OCI-LY3 (cell line): ENCODE measurements at regions not wholly inside any gene's neighbourhood (a gene's known extent, or its start where the extent isn't known, plus 50 kb on each side); places are given as distances from the start of the nearest gene placed in this dataset.

ENCODE experiments used
- H2AFZ ChIP-seq: fragments of 200-600, 300-600 bp; shearing (Covaris generic); 2 replicates; pipeline ENCODE4 v1.6.0; 2014; ENCODE audit warnings: antibody characterized with exemption, low read depth, low read length
- H3K27ac ChIP-seq: fragments of 200-600, 300-600 bp; sonication (generic); 2 replicates; pipeline ENCODE4 v1.5.1; 2014; ENCODE audit warnings: mild to moderate bottlenecking, low read length, moderate library complexity, mixed read lengths
- H3K27me3 ChIP-seq: fragments of 200-600, 300-600 bp; sonication (generic); 2 replicates; pipeline ENCODE4 v1.6.1; 2014; ENCODE audit warnings: low read depth, low read length, mixed read lengths
- H3K36me3 ChIP-seq: fragments of 200-600, 300-600 bp; sonication (generic); replicated peaks from 2 replicates; pipeline ENCODE3; 2014; ENCODE audit warnings: low read depth, low read length, mixed read lengths
- H3K4me1 ChIP-seq: fragments of 300-600, 200-600 bp; sonication (generic); 2 replicates; pipeline ENCODE4 v1.6.1; 2014; ENCODE audit warnings: low read length, mixed read lengths
- H3K4me2 ChIP-seq: fragments of 200-600, 300-600 bp; sonication (generic); 2 replicates; pipeline ENCODE4 v1.6.1; 2014; ENCODE audit warnings: low read length, mixed read lengths
- H3K4me3 ChIP-seq: fragments of 300-600, 200-600 bp; sonication (generic); 2 replicates; pipeline ENCODE4 v1.5.1; 2014; ENCODE audit warnings: antibody characterized with exemption, mild to moderate bottlenecking, low read length, moderate library complexity
- H3K79me2 ChIP-seq: fragments of 300-600, 200-600 bp; shearing (Covaris generic); 2 replicates; pipeline ENCODE4 v1.6.1; 2014; ENCODE audit warnings: mild to moderate bottlenecking, low read length, mixed read lengths
- H3K9ac ChIP-seq: fragments of 300-600, 200-600 bp; shearing (Covaris generic); 2 replicates; pipeline ENCODE4 v1.6.0; 2014; ENCODE audit warnings: mild to moderate bottlenecking, low read length, moderate library complexity
- H3K9me3 ChIP-seq: fragments of 200-600, 300-600 bp; shearing (Covaris generic); 2 replicates; pipeline ENCODE4 v1.6.1; 2014; ENCODE audit warnings: low read length, mixed read lengths; ENCODE audit not compliant: insufficient read depth
- H4K20me1 ChIP-seq: fragments of 200-600, 300-600 bp; sonication (generic); 2 replicates; pipeline ENCODE4 v1.6.1; 2016; ENCODE audit warnings: low read length, mixed read lengths; ENCODE audit not compliant: insufficient read depth
- EZH2phosphoT487 ChIP-seq: fragments of 200-600 bp; shearing (Covaris generic); IDR thresholded peaks from 2 replicates; pipeline ENCODE4 v1.6.1; 2018; ENCODE audit warnings: antibody characterized with exemption, mixed run types, low read depth
- TF ChIP-seq, protein P1 (sequence below): fragments of 200-600, 300-600 bp; sonication (generic); IDR thresholded peaks from 2 replicates; pipeline ENCODE4 v1.5.1; 2014; ENCODE audit warnings: antibody characterized with exemption, low read length, low read depth

DNA sequence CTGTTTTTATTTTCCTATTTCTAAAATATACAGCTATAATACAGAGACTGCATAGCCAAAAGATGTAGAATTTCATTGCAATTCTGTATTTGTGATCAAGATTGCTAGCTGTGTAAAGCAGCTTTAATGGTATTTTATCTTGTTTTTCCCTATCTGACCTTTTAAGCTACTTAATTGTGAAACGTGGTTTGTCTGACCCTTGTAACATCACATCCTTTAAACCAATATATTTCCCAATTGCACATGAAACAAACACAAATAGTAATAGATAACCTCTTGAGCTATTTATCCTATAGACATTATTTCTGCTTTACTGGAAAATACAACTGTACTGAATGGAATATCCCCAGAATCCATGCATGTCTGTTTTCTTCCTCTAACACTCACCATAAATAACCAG is 112.2 kb upstream of the PLPPR4 start:
- no peak overlapping the region for H2AFZ ChIP-seq
- no peaks in the 10 kb centered on the region for H3K9me3 ChIP-seq
- H3K27ac ChIP-seq = no peak overlapping the region
- no peaks in the 10 kb centered on the region for H3K36me3 ChIP-seq
- no peak overlapping the region for H3K4me3 ChIP-seq
- H4K20me1 ChIP-seq = no peaks in the 10 kb centered on the region
- H3K79me2 ChIP-seq = no peaks in the 10 kb centered on the region
- TF ChIP-seq EZH2phosphoT487 = no peak
- TF ChIP-seq, protein P1, sequence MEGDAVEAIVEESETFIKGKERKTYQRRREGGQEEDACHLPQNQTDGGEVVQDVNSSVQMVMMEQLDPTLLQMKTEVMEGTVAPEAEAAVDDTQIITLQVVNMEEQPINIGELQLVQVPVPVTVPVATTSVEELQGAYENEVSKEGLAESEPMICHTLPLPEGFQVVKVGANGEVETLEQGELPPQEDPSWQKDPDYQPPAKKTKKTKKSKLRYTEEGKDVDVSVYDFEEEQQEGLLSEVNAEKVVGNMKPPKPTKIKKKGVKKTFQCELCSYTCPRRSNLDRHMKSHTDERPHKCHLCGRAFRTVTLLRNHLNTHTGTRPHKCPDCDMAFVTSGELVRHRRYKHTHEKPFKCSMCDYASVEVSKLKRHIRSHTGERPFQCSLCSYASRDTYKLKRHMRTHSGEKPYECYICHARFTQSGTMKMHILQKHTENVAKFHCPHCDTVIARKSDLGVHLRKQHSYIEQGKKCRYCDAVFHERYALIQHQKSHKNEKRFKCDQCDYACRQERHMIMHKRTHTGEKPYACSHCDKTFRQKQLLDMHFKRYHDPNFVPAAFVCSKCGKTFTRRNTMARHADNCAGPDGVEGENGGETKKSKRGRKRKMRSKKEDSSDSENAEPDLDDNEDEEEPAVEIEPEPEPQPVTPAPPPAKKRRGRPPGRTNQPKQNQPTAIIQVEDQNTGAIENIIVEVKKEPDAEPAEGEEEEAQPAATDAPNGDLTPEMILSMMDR = no peak
- no peak overlapping the region for H3K4me2 ChIP-seq
- H3K9ac ChIP-seq = no peak overlapping the region
- no peaks in the 10 kb centered on the region for H3K27me3 ChIP-seq
- H3K4me1 ChIP-seq = no peaks in the 10 kb centered on the region

DNA sequence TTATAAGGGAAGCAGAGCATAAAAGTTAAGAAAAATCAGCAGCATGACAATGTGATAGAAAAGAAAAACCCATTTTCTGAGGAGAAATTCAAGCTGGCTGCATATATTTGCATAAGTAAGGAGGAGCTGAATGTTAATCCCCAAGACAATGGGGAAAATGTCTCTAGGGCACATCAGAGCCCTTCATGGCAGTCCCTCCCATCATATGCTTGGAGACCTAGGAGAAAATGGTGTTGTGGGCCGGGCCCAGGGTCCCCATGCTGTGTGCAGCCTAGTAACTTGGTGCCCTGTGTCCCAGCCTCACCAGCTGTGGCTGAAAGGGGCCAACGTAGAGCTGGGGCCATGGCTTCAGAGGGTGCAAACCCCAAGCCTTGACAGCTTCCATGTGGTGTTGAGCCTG is 100.6 kb upstream of the PLPPR4 start:
- Histone ChIP-seq H3K9me3 (no peaks in the 10 kb centered on the region), H3K9ac (no peak overlapping the region), H3K4me1 (no peaks in the 10 kb centered on the region), H3K27me3 (no peaks in the 10 kb centered on the region), H3K4me3 (no peak overlapping the region), H3K79me2 (no peaks in the 10 kb centered on the region), H3K27ac (no peak overlapping the region), H3K36me3 (no peaks in the 10 kb centered on the region), H3K4me2 (no peak overlapping the region), H2AFZ (no peak overlapping the region), H4K20me1 (no peaks in the 10 kb centered on the region)
- TF ChIP-seq EZH2phosphoT487 = no peak
- TF ChIP-seq, protein P1 = no peak

DNA sequence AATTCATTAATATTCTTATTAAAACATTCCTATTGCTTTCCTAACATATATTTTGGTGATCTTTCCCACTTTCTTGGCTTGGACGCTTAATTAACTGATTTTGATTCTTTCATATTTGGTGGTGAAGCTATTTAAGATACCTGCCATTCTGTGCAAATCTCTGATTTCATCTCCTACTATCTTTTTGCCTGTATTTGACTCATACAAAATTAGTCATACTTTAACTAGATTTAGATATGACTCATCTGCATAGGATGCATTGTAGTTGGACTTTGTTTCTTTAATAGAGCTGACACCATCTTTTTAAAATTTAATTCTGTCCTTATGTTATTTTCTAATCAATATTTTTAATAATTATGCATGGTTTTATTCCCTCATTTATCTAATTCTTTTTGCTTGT is 93.8 kb upstream of the PLPPR4 start:
- Histone ChIP-seq H3K9ac (no peak overlapping the region), H3K36me3 (no peaks in the 10 kb centered on the region), H3K4me3 (no peak overlapping the region), H3K4me2 (no peak overlapping the region), H3K9me3 (no peaks in the 10 kb centered on the region), H3K4me1 (no peaks in the 10 kb centered on the region), H3K27ac (no peak overlapping the region), H3K79me2 (no peaks in the 10 kb centered on the region), H4K20me1 (no peaks in the 10 kb centered on the region), H3K27me3 (no peaks in the 10 kb centered on the region), H2AFZ (no peak overlapping the region)
- no peak for TF ChIP-seq EZH2phosphoT487
- TF ChIP-seq, protein P1 = no peak

DNA sequence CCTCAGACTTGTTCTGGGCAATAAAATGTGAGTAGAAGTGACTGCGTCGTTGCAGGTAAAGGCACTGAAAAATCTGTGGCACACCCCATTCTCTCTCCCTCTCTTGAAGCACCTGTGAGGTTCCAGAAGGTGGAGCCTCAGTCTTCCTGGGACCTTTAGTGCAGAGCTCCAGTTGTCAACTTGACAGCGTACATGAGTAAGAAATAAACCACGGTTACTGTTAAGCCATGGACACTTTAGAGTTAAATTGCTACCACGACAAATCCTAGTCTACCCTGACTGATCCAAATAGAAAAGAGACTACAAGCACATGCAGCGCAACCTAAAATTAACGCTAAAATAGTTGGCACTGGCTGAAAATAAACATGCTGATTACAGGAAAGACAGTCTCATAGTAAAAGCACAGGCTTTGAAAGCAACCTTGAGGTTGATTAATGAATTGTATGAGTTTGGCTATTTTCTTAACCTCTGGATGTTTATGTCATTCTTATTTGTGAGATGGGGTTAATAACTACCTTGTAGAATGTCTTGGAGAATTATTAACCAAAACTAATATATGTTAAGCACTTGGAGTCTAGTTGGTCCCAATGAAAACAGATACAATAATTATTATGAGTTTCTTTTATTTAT is 93.0 kb upstream of the PLPPR4 start:
- no peak for TF ChIP-seq EZH2phosphoT487
- TF ChIP-seq, protein P1 = no peak
- no peaks in the 10 kb centered on the region for H3K36me3 ChIP-seq
- H3K27me3 ChIP-seq = no peaks in the 10 kb centered on the region
- no peaks in the 10 kb centered on the region for H3K4me1 ChIP-seq
- H2AFZ ChIP-seq = no peak overlapping the region
- no peak overlapping the region for H3K27ac ChIP-seq
- no peaks in the 10 kb centered on the region for H3K9me3 ChIP-seq
- H3K9ac ChIP-seq = no peak overlapping the region
- H3K4me2 ChIP-seq = no peak overlapping the region
- H3K79me2 ChIP-seq = no peaks in the 10 kb centered on the region
- H4K20me1 ChIP-seq = no peaks in the 10 kb centered on the region
- H3K4me3 ChIP-seq = no peak overlapping the region
